Mucosa of gallbladder (tissue), 1 donor: ENCODE measurements at regions not wholly inside any gene's neighbourhood (a gene's known extent, or its start where the extent isn't known, plus 50 kb on each side); places are given as distances from the start of the nearest gene placed in this dataset.
"Not testable (repeated sequence)": the region's sequence is repeated elsewhere in the genome, so short reads cannot be mapped to it uniquely, and the experiment has no call there.

ENCODE experiments used
- DNase-seq: peaks from one replicate; pipeline ENCODE4 v3.0.0-alpha.2; 2020; ENCODE audit warnings: low spot score
- donor health status: DM: no; HTN: no; CAD: no.

GRCh38 chr4:12105519-12105918 lies 676.8 kb upstream of the HS3ST1 start:
- no peak for DNase-seq

GRCh38 chr4:12089920-12090319 lies 661.2 kb upstream of the HS3ST1 start:
- not testable (repeated sequence) for DNase-seq

- DNase-seq = no peak
These were observed 656.0 kb upstream of the HS3ST1 start for GRCh38 chr4:12084690-12085089.

- DNase-seq = no peak
These were observed 642.6 kb upstream of the HS3ST1 start for GRCh38 chr4:12071316-12071715.

GRCh38 chr4:12053966-12054365 lies 625.3 kb upstream of the HS3ST1 start:
- no peak for DNase-seq

GRCh38 chr4:12053556-12053955 lies 624.9 kb upstream of the HS3ST1 start:
- no peak for DNase-seq

GRCh38 chr4:12050357-12050756 lies 621.7 kb upstream of the HS3ST1 start:
- DNase-seq = no peak

DNA sequence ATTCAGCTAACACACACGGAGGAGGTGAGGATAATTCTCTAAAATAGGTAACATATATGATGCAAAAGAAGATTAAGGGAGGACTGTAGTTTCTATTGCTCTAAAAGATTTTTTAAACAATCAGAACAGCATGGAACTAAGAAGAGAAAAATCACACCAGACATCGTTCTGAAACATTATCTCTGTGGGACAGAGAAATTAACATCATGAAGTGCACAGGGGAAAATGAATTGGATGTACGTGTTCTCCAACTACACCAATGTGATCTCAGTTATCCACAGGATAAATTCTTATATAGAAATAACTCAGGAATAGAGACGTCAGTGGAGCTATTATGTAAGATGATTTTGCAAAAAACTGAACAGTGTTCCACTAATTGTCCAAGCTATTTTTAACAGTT lies 614.1 kb upstream of the HS3ST1 start:
- no peak for DNase-seq

DNA sequence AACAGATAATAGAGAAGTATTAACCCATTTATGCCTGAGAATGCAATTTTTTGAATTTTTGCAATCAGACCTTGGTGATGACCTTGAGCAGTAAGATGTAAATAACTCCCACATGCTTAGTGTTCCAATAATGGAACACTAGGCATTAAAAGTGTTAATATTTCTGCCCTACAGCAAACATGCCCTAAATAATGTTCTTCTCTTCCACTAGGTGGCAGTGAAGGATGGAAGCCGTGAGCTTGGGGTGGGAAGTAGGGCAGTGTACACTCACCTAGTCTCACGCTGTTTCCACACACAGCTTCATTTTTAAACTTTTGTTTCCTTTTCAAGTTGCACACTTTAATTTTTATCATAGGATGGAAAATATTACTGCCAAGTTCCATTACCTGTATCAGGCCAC lies 613.1 kb upstream of the HS3ST1 start:
- no peak for DNase-seq

DNA sequence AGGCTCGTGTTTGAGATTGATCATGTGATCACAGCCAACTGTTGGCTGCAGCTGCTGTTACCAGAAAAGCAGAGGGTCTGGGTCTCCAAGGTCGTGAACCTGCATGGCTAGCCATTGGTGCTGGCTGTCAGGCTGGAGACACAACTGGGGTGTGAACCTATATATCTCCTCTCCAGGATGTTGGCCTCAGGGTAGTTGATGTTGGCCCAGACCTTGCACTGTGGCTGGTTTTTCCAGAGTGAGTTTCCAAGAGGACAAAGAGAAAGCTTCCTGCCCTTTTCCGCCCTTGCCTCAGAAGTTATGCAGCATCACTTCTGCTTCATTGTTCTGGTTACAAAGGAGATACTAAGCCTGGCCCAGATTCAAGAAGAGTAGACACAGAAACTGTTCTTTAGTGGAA lies 607.8 kb upstream of the HS3ST1 start:
- no peak for DNase-seq

GRCh38 chr4:12028258-12028657 lies 599.6 kb upstream of the HS3ST1 start:
- DNase-seq = no peak

GRCh38 chr4:12022409-12022808 lies 593.7 kb upstream of the HS3ST1 start:
- no peak for DNase-seq

GRCh38 chr4:12016729-12017128 lies 588.0 kb upstream of the HS3ST1 start:
- no peak for DNase-seq

GRCh38 chr4:12005471-12005870 lies 576.8 kb upstream of the HS3ST1 start:
- no peak for DNase-seq

DNA sequence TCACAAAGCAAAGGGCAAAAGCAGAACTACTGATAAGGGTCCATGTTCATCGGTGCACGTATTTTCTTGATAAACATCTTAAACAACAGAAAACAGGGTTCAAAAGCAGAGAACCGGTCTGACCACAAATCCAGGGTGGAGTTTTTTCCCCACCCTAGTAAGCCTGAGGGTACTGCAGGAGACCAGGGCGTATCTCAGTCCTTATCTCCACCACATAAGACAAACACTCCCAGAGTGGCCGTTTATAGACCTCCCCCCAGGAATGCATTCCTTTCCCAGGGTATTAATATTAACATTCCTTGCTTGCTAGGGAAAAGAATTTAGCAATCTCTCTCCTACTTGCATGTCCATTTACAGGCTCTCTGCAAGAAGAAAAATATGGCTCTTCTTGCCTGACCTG lies 567.9 kb upstream of the HS3ST1 start:
- not testable (repeated sequence) for DNase-seq

DNA sequence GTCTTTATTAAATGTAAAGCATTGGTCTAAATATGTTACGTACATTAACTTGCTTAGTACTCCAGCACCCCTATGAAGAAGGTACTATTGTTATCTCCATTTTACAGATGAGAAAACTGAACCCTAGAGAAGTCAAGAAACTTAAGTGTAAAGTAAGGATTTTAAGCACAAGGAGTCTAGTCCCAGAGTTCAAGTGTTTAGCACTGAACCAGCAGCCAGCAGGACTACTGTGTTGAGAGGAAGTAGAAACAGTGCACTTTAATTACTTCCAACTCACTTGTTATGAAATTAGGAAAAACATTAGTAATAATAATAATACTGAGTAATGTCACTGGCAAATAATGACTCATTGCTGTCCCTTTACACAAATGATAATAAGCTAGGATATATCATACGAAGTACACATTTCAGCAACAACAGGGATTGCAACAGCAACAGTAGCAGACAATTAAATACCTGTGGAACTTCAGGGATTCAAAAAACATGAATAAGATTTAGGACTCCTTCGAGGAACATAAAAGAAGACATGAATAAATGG lies 548.1 kb upstream of the HS3ST1 start:
- DNase-seq = no peak

GRCh38 chr4:11973270-11973669 lies 544.6 kb upstream of the HS3ST1 start:
- DNase-seq = no peak

DNA sequence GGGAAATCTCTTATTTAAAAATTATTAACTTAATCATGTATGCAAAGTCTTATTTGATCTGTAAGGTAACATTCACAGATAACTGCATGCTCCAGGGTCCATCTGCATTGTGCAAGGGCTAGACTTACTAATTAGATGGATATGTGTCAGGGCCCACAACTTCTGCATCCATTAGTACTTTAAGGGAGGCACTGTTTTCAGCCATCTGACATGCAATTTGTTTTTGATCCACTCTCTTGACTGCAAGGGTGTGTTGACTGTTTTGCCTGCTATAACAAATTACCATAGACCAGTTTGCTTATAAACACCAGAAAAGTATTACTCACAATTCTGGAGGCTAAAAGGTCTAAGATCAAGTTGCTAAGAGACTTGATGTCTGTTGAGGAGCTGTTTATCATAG lies 542.1 kb upstream of the HS3ST1 start:
- DNase-seq = no peak

- DNase-seq = no peak
These were observed 538.1 kb upstream of the HS3ST1 start for GRCh38 chr4:11966782-11967181.

GRCh38 chr4:11954093-11954492 lies 525.4 kb upstream of the HS3ST1 start:
- no peak for DNase-seq

- DNase-seq = no peak
These were observed 520.7 kb upstream of the HS3ST1 start for GRCh38 chr4:11949355-11949754.

DNA sequence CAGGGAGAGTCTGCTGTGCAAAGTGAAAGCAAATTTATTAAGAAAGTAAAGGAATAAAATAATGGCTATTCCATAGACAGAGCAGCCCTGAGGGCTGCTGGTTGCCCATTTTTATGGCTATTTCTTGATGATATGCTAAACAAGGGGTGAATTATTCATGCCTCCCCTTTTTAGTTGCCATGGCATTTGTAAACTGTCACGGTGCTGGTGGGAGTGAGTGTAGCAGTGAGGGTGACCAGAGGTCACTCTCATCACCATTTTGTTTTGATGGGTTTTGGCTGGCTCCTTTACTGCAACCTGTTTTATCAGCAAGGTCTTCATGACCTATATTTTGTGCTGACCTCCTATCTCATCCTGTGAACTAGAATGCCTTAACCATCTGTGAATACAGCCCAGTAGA lies 518.9 kb upstream of the HS3ST1 start:
- DNase-seq = not testable (repeated sequence)

DNA sequence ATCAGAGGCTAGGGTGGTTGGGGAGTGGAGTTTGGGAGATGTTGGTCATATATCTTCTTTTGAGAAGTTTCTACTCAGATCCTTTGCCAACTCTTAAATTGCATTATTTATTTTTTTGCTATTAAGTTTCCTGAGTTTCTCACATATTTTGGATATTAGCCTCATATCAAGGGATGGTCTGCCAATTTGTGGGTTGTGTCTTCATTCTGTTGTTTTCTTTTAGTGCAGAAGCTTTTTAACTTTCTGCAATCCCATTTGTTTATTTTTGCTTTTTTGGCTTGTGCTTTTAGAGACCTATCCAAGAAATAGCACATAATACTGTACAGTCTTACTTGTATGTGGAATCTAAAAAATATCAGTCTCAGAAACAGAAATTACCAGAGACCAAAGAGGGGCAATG lies 509.2 kb upstream of the HS3ST1 start:
- no peak for DNase-seq

GRCh38 chr4:11931266-11931820 lies 502.6 kb upstream of the HS3ST1 start:
- no peak for DNase-seq
